ENCODE measurements at regions not wholly inside any gene's neighbourhood (a gene's known extent, or its start where the extent isn't known, plus 50 kb on each side); places are given as distances from the start of the nearest gene placed in this dataset.

DNA sequence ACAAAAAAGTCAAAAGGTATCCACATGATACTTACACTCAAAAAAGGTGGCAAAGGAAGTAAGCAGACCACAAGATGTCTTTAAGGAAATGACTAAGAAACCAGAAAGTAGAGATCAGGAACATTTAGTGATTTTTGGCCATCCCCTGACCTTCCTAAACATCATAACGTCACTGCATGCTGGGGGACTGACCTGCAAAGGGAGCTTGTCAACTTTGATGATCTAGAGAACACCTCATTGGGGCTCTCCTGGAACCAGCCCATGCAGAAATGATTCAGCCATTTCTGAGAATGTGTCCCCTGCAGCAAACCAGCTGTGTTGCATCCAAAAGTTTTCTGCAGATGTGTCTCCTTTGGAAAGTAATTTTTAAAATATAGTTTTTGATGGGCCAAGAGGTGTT is 152.2 kb upstream of the RASSF8 start:
- Histone ChIP-seq H3K36me3 (replicated peaks; ENCODE audit: insufficient read depth, low read length) (no peaks in the 10 kb centered on the region), H3K4me1 (ENCODE audit: low read length) (peaks cover 5% of the 10 kb centered on the region; the same call in 1 of the 2 replicates), H3K27ac (ENCODE audit: low read length) (no peak overlapping the region), H3K4me2 (ENCODE audit: low read depth, low read length) (no peak overlapping the region), H3F3A (ENCODE audit: insufficient read depth, low read length) (no peaks in the 10 kb centered on the region), H2AFZ (ENCODE audit: low read length) (no peak overlapping the region), H3K27me3 (replicated peaks; ENCODE audit: insufficient read depth, low read length) (no peaks in the 10 kb centered on the region), H3K79me2 (ENCODE audit: low read length) (no peaks in the 10 kb centered on the region), H3K9me2 (replicated peaks; ENCODE audit: insufficient read depth, low read length) (no peaks in the 10 kb centered on the region), H3K4me3 (ENCODE audit: low read length) (no peak overlapping the region), H3K9me3 (replicated peaks; ENCODE audit: insufficient read depth, low read length) (no peaks in the 10 kb centered on the region), H4K20me1 (ENCODE audit: insufficient read depth, low read length) (no peaks in the 10 kb centered on the region), H3K9ac (ENCODE audit: low read length) (no peak overlapping the region)
- TF ChIP-seq EZH2 (optimal IDR thresholded peaks at IDR 0.05; ENCODE audit: low read depth, low read length) (no peak), EZH2phosphoT487 (IDR thresholded peaks at IDR 0.05; ENCODE audit: low read length) (no peak)
- TF ChIP-seq, protein P1, sequence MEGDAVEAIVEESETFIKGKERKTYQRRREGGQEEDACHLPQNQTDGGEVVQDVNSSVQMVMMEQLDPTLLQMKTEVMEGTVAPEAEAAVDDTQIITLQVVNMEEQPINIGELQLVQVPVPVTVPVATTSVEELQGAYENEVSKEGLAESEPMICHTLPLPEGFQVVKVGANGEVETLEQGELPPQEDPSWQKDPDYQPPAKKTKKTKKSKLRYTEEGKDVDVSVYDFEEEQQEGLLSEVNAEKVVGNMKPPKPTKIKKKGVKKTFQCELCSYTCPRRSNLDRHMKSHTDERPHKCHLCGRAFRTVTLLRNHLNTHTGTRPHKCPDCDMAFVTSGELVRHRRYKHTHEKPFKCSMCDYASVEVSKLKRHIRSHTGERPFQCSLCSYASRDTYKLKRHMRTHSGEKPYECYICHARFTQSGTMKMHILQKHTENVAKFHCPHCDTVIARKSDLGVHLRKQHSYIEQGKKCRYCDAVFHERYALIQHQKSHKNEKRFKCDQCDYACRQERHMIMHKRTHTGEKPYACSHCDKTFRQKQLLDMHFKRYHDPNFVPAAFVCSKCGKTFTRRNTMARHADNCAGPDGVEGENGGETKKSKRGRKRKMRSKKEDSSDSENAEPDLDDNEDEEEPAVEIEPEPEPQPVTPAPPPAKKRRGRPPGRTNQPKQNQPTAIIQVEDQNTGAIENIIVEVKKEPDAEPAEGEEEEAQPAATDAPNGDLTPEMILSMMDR (IDR thresholded peaks at IDR 0.05; ENCODE audit: low read length): no peak
- DNase-seq: peak; percentile 49

DNA sequence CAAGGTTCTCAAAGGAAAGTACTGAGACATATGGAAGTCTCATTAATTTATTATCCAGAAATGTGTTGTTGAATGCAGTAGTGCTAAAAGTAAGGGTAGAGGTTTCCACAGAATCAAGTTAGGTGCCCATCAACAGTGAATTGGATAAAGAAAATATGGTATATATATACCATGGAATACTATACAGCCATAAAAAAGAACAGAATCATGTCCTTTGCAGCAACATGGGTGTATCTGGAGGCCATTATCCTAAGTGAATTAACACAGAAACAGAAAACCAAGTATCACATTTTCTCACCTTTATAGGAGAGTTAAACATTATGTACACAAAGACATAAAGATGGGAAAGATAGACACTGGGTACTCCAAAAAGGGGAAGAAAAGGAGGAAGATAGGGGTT is 149.9 kb upstream of the RASSF8 start:
- Histone ChIP-seq H3K27ac (ENCODE audit: low read length) (no peak overlapping the region), H4K20me1 (ENCODE audit: insufficient read depth, low read length) (no peaks in the 10 kb centered on the region), H3K9me2 (replicated peaks; ENCODE audit: insufficient read depth, low read length) (no peaks in the 10 kb centered on the region), H2AFZ (ENCODE audit: low read length) (no peak overlapping the region), H3K9ac (ENCODE audit: low read length) (no peak overlapping the region), H3K4me1 (ENCODE audit: low read length) (peaks cover 8% of the 10 kb centered on the region; the same call in 1 of the 2 replicates), H3K4me3 (ENCODE audit: low read length) (no peak overlapping the region), H3K27me3 (replicated peaks; ENCODE audit: insufficient read depth, low read length) (no peaks in the 10 kb centered on the region), H3K36me3 (replicated peaks; ENCODE audit: insufficient read depth, low read length) (no peaks in the 10 kb centered on the region), H3F3A (ENCODE audit: insufficient read depth, low read length) (no peaks in the 10 kb centered on the region), H3K79me2 (ENCODE audit: low read length) (no peaks in the 10 kb centered on the region), H3K4me2 (ENCODE audit: low read depth, low read length) (no peak overlapping the region), H3K9me3 (replicated peaks; ENCODE audit: insufficient read depth, low read length) (no peaks in the 10 kb centered on the region)
- no peak for DNase-seq
- TF ChIP-seq EZH2 (optimal IDR thresholded peaks at IDR 0.05; ENCODE audit: low read depth, low read length): no peak
- TF ChIP-seq EZH2phosphoT487 (IDR thresholded peaks at IDR 0.05; ENCODE audit: low read length): no peak
- TF ChIP-seq, protein P1 (IDR thresholded peaks at IDR 0.05; ENCODE audit: low read length): no peak

- no peaks in the 10 kb centered on the region for H3K9me3 ChIP-seq (replicated peaks; ENCODE audit: insufficient read depth, low read length)
- no peak for DNase-seq
Observed at GRCh38 chr12:25810683-25811082, 147.8 kb upstream of the RASSF8 start.

More at GRCh38 chr12:25810683-25811082, 147.8 kb upstream of the RASSF8 start:
- TF ChIP-seq EZH2 (optimal IDR thresholded peaks at IDR 0.05; ENCODE audit: low read depth, low read length): no peak
- no peak for TF ChIP-seq EZH2phosphoT487 (IDR thresholded peaks at IDR 0.05; ENCODE audit: low read length)
- TF ChIP-seq, protein P1 (IDR thresholded peaks at IDR 0.05; ENCODE audit: low read length): no peak
- Histone ChIP-seq H3K4me1 (ENCODE audit: low read length) (peaks cover 8% of the 10 kb centered on the region; the same call in 1 of the 2 replicates), H3K4me3 (ENCODE audit: low read length) (no peak overlapping the region), H4K20me1 (ENCODE audit: insufficient read depth, low read length) (no peaks in the 10 kb centered on the region), H2AFZ (ENCODE audit: low read length) (no peak overlapping the region), H3K36me3 (replicated peaks; ENCODE audit: insufficient read depth, low read length) (no peaks in the 10 kb centered on the region), H3F3A (ENCODE audit: insufficient read depth, low read length) (no peaks in the 10 kb centered on the region), H3K27me3 (replicated peaks; ENCODE audit: insufficient read depth, low read length) (no peaks in the 10 kb centered on the region), H3K9ac (ENCODE audit: low read length) (no peak overlapping the region), H3K27ac (ENCODE audit: low read length) (no peak overlapping the region), H3K4me2 (ENCODE audit: low read depth, low read length) (no peak overlapping the region), H3K9me2 (replicated peaks; ENCODE audit: insufficient read depth, low read length) (no peaks in the 10 kb centered on the region), H3K79me2 (ENCODE audit: low read length) (no peaks in the 10 kb centered on the region)

Measured in MM.1S (cell line).